GM19463 (cell line): ENCODE measurements at regions not wholly inside any gene's neighbourhood (a gene's known extent, or its start where the extent isn't known, plus 50 kb on each side); places are given as distances from the start of the nearest gene placed in this dataset.

ENCODE experiments used
- ATAC-seq: cut with Tn5 transposase; IDR thresholded peaks from one replicate; pipeline ENCODE4 v1.9.1; 2021; ENCODE audit warnings: mild to moderate bottlenecking, moderate library complexity; ENCODE audit not compliant: unreplicated experiment

DNA sequence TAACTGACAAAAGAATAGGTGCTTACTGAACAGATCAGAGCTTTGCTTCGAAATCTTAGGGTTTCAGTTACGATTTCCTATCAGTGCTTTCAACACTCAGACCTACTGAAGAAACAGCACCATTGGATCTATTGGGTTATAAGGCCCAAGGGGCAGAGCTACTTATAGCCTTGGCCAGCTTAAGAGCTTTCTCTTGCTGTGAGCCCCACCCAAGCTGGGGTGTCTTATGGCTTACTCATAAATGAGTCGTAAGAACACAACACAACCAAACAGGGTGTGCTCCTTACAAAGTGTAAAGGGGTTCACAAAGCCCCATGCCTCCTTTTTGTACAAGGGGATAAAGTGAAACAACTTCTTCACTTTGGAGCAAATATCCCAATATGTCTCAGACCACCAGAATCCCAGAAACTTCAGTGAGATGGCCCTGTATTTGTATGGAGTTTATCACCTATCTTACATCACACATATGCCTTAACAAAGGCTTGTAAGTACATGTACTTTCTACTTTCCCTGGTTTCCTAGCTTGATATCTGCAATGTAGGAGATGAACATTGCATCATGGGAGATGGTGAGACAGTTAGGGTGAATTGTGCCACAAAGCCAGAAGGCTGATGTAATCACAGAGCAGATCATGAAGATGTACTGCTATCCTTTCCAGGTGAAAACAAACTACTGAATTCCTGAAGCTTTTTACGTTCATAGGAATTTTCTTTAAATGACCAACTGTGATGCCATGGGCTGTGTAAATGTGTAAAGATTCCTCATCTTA is 115.5 kb upstream of the GLI2 start:
- no peak for ATAC-seq

DNA sequence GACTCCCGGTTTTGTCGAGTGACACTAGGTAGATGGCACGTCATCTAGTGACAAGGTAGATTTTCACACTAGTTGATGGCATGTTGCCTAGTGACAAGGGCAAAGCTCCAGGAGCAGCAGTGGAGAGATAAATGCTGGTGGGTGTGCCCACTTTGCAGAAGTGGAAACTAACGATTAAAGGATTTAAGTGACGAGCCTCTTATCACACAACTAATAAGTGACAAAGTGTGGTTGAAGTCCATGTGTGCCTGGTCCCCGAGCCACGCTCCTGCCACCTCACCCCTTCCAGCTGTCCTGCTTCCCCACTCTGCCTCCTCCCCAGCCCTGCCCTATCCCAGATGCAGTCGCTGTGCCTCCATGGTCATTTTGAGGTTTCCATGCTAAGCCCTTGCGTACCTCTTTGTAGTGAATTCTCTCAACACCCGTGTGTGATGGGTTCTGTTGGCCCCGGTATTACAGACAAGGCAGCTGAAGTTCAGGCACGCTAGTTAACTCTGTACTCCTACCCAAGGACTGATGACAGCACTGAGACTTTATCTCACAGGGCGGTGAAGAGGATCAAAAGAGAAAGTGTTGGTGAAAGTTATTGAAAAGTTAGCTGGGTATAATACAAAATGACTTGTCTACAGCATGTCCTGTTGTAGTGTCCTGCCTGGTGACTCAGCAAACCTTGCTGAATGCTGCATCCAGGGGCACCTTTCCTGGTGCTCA is 113.4 kb upstream of the GLI2 start:
- no peak for ATAC-seq

DNA sequence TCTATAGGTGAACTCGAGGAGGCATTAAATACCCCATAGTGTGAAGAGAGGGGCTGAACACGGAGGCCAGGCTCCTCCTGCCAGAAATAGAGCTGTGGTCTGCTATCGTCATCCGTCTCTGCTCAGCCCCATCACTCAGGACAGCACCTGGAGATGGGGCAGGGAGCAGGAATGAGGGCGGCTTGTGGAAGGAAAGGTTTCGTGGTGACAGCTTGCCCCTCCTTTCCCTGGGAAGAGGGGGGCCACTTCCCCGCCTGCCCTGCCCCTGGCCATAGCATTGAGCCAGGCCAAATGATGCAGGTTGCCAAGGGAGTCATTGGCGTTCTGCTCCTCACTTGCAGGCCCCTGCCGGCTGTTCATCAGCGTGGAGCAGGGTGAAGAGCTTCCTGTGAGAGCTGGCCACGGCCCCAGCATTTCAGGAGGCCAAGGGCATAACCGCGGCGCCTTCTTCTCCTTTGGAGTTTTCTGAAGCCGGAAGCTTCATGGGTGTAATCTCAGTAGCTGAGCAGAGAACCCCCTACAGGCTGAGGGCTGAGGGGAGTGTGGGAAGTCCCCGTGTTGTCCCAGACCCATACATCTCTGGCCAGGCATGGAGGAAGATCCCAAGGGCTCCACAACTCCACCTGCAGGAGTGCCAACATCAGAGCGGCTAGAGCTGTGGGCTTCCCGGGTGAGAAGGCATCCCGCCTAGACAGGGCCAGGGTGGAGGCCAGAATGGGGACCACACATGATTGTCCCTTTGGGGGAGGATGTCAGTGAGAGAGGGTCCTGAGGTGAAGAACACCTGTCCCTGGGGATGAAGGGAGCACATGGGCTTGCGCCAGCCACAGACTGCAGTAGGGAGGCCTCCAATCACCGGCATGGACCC is 112.5 kb upstream of the GLI2 start:
- no peak for ATAC-seq

DNA sequence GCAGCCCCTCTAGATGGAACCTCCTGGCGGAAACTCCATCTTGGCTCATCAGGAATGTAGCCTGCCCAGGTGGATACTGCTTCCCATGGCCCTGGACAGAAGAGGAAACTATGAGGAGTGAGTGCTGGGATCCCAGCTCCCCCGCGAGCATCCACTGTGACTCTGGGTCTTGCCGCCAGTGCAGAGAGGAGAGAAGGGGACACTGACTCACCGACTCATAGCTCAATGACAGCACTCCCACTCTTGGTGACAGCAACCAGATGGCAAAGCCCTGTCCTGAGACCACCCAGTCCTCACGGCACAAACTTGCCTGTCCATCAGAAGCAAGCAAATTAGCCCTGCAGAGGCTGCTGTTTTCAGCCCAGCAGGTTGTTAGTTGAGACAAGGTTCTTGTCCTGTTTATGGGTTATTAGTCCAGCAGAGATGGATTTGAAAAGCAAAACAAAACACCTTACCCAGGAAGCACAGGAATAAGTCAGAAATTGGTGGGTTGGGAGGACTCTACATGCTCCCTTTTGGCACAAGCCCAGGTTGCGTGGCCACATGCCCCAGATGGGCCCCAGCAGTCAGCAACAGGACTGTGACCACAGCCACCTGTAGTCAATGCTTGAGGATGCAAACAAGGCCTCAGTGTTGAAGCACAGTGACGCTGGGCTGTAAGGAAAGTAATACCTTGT is 111.5 kb upstream of the GLI2 start:
- ATAC-seq = no peak

DNA sequence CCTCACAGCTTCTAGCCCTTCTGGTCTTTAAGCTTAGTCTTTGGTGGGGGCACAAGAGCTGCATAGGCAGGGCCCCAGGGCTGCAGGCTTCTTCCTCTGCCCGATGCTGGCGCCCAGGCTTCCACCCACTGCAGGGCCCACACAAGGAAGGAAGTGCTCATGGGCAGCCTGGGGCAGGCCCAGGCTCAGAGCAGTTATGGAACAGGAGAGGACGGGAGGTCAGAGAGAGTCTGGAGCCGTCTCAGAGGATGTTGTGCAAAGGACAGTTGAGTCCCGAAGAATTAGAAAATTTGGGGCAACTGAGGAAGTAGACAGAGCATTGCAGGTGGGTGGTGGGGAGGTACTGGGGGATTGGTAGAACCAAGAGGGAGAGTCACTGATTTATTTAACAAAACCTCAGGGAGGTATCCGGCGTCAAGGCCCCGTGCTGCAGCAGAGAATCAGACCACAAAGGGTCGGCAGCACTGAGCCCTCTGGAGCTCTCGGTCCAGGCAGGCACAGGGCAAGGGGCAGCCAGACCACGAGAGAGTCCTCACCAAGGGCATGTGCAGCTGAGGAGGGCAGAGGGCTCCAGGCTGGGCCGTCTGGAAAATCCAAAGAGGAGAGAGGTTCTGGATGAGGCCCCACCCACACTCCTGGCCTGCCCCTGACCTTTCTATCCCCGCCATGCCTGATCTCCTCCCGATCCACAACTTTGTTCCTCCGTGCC is 110.8 kb upstream of the GLI2 start:
- ATAC-seq = no peak

DNA sequence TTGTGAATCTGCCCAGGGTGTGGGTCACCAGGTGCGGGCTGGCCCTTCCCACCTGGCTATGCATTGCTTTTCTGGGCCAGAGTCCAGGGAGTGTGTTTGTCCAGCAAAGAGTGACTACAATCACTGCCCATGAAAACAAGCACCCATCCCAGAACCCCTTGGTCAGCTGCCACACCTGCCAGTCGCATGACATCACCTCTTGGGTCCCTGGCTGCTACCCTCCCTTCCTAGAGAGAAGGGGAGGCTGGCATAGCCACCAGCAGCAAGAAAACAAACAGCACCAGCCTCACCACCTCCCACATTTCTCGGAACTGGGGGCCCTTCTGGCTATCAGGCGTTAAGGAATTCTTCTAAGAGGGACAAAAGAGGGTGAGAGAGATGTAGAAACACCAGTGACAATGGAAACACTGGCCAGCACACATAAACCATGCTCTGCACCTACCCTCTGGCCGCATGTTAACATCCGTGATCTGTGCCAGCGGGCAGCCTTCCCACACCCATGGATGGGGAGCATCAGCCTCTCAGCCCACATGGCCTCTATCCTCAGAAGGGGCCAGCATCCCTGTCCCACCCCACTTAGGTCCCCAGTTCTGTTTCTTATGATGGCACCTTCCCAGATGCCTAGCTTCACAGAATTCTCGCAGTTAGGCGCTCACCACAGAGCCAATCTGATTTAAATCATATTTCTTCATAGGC is 109.7 kb upstream of the GLI2 start:
- ATAC-seq = no peak

DNA sequence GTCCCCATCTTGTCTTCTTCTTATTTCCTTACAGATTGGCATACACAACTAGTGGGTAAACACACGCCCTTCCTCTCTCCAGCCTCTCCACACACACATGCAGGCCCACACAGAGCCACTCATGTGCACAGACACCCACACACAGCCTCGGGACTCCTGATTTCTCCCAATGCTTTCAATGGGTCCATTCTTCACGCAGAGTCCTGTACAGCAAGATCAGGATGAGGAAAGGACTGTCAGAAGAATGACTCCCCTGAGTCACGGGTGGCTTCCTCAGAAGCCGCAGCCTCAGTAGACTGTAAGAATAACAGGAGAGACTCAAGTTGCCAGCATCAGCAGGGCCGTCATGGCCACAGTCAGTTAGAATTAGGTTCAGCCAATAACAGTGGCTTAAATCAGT is 109.1 kb upstream of the GLI2 start:
- ATAC-seq = no peak

DNA sequence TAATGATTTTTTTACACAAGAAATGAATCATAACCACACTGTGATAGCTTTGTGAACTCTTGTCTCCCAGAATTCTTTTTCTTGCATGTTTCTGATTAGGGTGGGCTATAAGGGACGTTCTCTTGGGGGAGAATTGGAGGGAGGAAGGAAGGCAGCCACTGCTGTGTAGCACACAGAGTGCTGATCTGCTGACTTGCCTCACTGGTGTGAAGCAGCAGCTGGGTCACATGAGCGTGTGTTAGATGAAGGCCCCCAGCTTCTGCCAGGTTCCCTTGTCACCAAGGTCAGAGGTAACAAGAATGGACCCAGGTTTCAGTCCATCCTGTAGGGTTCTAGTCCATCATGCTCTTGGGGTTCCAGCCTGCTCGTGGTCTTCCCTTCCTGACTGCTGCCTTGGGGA is 107.4 kb upstream of the GLI2 start:
- no peak for ATAC-seq

DNA sequence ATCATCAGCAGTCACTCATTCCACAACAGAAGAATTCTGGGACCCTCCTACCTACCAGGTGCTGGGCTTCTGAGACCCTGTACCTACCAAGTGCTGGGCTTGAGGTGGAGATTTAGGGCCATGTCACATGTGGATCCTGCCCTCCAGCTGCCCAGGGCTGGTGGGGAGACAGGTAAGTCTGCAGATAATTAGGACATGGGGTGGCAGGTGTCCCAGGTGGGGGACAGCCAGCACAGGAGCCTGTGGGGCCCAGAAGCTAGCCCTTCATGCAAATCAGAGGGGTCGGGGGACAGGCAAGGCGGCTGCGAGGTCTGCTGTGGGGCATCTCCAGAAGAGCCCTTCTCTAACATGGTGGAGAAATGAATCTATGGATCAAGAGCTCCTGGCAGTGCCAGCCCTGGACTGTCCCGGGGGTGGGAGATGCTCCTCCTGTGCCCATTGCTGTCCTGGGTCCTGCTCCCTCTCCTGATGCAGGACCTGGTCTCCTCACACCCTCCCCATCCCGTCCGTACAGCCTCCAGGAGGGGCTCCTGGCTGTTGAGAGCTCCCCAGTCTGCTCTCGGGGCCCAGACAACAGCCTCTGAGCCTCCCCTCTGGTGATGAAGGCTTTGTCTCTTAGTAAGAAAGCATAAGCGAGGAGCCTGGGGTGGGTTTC is 106.3 kb upstream of the GLI2 start:
- ATAC-seq = no peak

DNA sequence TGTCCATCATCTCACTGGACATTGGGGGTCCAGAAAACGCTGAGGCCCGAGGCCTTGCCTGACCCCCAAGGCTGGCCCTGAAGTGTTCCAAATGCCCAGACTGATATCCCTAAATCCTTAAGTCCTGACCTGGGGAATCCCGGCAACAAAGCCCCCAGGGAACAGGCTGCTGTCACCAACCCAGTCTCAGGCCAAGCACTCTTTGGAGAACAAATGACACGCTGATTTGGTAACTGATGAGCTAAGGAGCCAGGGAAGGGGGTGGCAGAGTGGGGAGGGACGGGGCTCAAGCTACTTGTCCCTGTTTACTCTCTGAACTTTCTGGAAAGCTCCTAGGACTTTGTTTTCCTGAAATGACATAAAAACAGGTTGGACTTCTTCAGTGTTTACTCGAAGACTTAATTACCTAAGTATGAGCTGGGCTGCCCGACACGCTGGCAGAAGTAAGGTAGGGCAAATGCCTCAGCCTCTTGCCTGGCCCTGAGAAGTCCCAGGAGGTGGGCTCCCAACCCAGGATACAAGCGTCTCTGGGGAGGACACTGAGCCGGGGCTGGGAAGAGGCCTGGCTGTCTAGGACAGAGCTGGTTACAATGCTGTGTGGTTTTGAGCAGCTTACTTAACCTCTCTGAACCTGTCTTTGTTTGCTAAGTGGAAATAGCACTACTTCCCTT is 105.5 kb upstream of the GLI2 start:
- ATAC-seq = no peak

DNA sequence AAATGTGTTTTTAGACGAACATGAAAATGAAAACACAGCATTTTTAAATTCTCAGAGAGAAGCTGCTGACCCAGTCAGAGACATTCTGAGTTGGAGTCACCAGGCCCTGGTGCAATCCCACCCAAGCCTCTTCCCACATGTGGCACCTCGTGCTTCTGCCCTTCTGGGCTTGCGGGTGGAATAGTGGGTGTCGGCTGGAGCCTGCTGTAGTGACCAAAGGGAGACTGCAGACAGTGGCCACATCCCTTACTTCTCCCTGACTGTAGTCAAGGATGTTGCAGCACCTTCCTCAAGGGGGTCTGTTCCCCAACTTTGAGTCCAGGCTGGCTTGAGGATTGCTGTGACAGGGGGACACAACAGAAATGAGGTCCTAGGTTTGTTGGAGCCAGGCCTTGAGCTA is 104.4 kb upstream of the GLI2 start:
- no peak for ATAC-seq

DNA sequence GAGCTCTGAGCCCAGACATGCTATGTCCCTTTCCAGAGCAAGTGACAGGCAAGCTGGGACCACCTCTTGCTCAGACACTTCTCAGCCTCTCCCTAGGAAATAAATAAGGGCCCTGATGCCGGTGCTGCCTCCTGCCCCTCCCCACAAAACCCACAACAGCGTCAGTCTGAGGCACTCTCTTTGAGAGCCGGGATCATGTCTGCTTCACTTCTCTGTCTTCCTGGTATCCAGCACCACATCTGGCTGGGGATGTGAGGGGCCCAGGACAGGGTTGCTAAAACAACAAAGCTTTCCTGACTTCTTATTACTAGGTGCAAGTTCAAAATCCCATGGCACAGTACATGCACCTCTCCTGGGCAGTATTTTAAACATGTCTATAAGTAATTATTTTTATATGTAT is 103.9 kb upstream of the GLI2 start:
- no peak for ATAC-seq

DNA sequence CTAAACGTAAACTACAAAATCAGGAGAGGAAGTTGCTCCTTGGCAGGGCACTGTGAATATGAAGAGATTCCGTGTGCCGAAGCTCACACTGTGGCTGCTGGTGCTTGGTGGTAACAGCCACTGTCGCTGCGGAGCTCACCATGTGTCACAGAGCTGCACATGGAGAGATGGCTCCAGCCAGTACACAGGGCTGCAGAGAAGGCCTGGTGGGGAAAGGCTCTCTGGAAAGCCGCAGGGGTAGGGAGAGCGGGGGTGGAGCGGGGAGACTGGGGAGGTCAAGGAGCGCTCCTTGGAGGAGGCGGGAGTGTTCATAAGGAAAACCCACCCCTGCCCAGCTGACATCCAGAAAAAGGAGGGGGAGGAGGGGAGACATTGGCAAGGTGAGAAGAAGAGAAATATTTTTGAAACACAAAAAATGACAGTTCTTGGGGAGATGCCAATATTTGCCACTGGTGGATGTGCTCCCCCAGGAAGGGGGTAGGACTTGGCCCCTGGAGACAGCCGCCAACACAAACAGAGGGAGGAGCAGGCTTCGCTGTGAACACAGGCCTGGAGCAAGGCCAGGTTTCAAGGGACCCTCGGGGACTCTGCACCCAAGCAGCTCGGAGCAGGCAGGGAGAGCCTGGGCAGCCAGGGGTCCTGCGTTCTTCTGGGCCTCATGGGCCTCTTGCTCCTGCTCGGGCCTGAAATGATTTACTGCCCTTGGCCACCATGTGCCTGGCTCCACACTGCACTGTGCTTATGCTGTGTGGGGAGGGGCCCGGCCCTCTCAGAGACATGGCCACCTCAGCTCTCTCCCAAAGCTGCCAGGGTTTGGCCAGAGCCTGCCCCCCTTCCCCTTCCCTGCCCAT is 102.6 kb upstream of the GLI2 start:
- ATAC-seq = no peak

DNA sequence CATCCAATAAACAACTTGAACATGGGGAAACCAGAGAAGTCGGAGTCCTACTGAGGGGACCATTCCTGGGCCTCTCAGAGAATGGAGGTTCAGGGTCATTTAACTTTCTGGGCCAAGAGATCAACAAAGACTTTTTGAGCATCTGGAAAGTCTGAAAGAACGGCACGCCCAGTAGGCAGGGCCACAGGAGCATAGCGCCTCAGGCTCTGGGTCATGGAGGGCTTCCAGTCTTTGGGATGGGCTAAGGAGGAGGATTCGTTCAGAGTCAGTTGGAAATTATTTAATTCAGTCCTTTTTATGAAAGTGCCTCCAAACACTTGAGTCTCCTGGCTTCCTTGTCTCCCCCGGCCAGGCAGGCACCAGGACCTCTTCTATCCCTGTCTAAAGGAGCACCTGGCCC is 101.1 kb upstream of the GLI2 start:
- no peak for ATAC-seq

DNA sequence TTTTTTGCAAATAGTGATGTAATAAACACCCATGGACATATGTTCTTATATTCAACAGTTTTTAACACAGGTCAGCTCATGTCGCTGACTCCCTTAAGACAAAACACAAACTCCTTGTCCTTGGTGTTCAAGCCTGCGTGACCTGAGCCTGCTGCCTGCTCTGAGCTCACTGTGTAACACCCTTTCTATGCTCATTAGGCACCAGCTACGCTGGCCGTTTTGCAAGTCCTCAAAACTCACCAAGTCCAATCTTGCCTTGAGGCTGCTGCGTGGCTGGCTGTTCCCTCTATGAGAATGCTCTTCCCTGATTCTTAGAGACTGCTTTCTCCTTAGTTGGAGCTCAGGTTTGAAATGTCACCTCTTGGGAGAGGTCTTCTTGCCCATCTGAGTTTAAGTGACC is 100.5 kb upstream of the GLI2 start:
- no peak for ATAC-seq

DNA sequence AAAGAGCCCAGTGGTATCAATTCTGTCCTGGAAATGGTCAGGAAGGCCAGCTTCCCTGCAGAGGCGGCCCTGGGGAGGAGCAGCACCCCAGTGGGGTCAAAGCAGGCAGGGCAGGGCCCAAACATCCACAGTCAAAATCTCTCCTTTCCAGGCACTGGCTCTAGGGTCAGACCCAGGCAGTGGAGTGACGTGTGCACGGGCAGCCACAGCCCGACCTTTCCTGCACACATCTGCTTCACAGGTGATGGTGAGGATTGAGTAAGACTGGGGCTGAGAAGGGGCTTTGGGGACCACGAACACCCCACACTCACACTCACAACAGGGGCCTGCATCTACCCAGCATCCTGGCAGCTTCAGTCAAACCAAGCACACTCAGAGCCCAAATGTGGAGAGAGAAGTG is 97.8 kb upstream of the GLI2 start:
- no peak for ATAC-seq

DNA sequence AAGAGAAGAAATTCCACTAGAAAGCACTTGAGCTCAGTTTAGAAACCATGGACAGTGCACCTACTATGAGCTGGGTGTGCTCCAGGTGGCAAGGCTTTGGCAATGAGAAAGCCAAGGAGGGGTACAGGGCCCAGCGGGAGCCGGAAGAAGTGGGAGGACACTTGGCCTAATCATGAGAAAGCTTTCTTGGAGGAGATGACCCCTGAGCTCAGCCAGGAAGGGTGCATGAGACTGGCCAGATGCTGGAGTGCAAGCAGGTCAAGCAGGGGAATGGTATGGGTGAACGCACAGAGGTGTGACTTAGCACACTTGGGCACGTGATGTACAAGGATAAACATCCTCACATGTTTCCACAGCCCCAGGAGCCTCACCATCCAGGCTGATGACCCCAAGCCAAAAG is 97.2 kb upstream of the GLI2 start:
- ATAC-seq = no peak

DNA sequence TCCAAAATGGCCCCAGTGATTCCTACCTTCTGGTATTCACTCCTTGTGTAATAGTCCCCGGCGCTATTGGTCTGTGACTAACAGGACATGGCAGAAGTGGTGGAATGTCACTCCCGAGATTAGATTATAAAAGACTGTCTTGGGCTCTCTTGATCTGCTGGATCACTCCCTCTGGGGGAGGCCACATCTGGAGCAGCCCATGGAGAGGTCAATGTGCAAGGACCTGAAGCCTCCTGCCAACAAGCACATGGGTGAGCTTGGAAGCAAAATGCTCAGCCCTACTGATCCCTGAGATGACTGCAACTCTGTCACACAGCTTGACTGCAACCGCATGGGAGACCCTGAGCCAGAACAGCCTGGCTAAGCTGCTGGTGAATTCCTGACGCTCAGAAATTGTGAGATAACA is 94.3 kb upstream of the GLI2 start:
- ATAC-seq = no peak
